Upper lobe of right lung (tissue), 1 donor: ENCODE measurements at regions not wholly inside any gene's neighbourhood (a gene's known extent, or its start where the extent isn't known, plus 50 kb on each side); places are given as distances from the start of the nearest gene placed in this dataset.
A peak's percentile ranks its signal among the peaks of the same experiment; 100 is the strongest.

ENCODE experiments used
- ATAC-seq: fragments of 200-7000 bp; cut with Tn5 transposase; one replicate; pipeline ENCODE4 v1.9.1; 2020; ENCODE audit warnings: mild to moderate bottlenecking, moderate library complexity
- DNase-seq: peaks from one replicate; pipeline ENCODE4 v3.0.0-alpha.2; 2020
- H3K27ac ChIP-seq: fragments of 200-600 bp; one replicate; pipeline ENCODE4 v1.8.0; 2022
- H3K27me3 ChIP-seq: fragments of 200-600 bp; one replicate; pipeline ENCODE4 v1.8.0; 2022; ENCODE audit warnings: mild to moderate bottlenecking
- H3K36me3 ChIP-seq: fragments of 200-600 bp; one replicate; pipeline ENCODE4 v1.8.0; 2022
- H3K4me1 ChIP-seq: fragments of 200-600 bp; one replicate; pipeline ENCODE4 v1.8.0; 2022
- H3K4me3 ChIP-seq: fragments of 200-600 bp; one replicate; pipeline ENCODE4 v1.8.0; 2022; ENCODE audit warnings: mild to moderate bottlenecking
- H3K9me3 ChIP-seq: fragments of 200-600 bp; one replicate; pipeline ENCODE4 v1.8.0; 2022
- CTCF ChIP-seq: fragments of 200-600 bp; IDR thresholded peaks from one replicate; pipeline ENCODE4 v1.8.0; 2022; ENCODE audit warnings: antibody characterized with exemption
- intact Hi-C: fragments of 100-400 bp; cut with DNase I; formaldehyde crosslinking; loops from one replicate; pipeline ENCODE4 v1.11.0; 2022
- donor health status: DM: no; HTN: yes; CAD: no; lungs with severe emphysema.

GRCh38 chrX:40177117-40177430, 79.3 kb upstream of the BCOR start:
- H3K4me3 ChIP-seq = peak overlapping the region; percentile 64
- no peak for DNase-seq
- no peaks in the 10 kb centered on the region for H3K27me3 ChIP-seq
- intact Hi-C loops = no loop called here
- peak overlapping the region; percentile 97 for H3K27ac ChIP-seq
- no peak for TF ChIP-seq CTCF
- H3K36me3 ChIP-seq = no peaks in the 10 kb centered on the region
- H3K9me3 ChIP-seq = no peaks in the 10 kb centered on the region
- peak; percentile 2 for ATAC-seq
- peaks cover 17% of the 10 kb centered on the region for H3K4me1 ChIP-seq

- H3K9me3 ChIP-seq = no peaks in the 10 kb centered on the region
- DNase-seq (peak; percentile 90), ATAC-seq (peak; percentile 68)
- H3K27me3 ChIP-seq = no peaks in the 10 kb centered on the region
- H3K4me3 ChIP-seq = peak overlapping the region; percentile 64
- peaks cover 18% of the 10 kb centered on the region for H3K4me1 ChIP-seq
- peak overlapping the region; percentile 97 for H3K27ac ChIP-seq
- H3K36me3 ChIP-seq = no peaks in the 10 kb centered on the region
- intact Hi-C loops = no loop called here
- TF ChIP-seq CTCF = no peak
These were observed 78.8 kb upstream of the BCOR start for GRCh38 chrX:40176351-40177116.

GRCh38 chrX:40175511-40176350, 78.0 kb upstream of the BCOR start:
- no peak for TF ChIP-seq CTCF
- H3K27ac ChIP-seq = peak overlapping the region; percentile 97
- no peaks in the 10 kb centered on the region for H3K36me3 ChIP-seq
- H3K4me1 ChIP-seq = peaks cover 20% of the 10 kb centered on the region
- peak overlapping the region; percentile 64 for H3K4me3 ChIP-seq
- DNase-seq = peak; percentile 91
- ATAC-seq = peak; percentile 68
- H3K9me3 ChIP-seq = no peaks in the 10 kb centered on the region
- intact Hi-C loops = no loop called here
- H3K27me3 ChIP-seq = no peaks in the 10 kb centered on the region

GRCh38 chrX:40174854-40175510, 77.2 kb upstream of the BCOR start:
- intact Hi-C loops = no loop called here
- no peak for TF ChIP-seq CTCF
- Histone ChIP-seq H3K36me3 (no peaks in the 10 kb centered on the region), H3K4me1 (peaks cover 20% of the 10 kb centered on the region), H3K27ac (peak overlapping the region; percentile 97), H3K27me3 (no peaks in the 10 kb centered on the region), H3K9me3 (no peaks in the 10 kb centered on the region), H3K4me3 (peak overlapping the region; percentile 64)
- DNase-seq (peak; percentile 76), ATAC-seq (peak; percentile 12)

GRCh38 chrX:40174001-40174853, 76.5 kb upstream of the BCOR start:
- Histone ChIP-seq H3K27me3 (no peaks in the 10 kb centered on the region), H3K4me3 (peak overlapping the region; percentile 64), H3K36me3 (no peaks in the 10 kb centered on the region), H3K4me1 (peaks cover 20% of the 10 kb centered on the region), H3K9me3 (no peaks in the 10 kb centered on the region), H3K27ac (peak overlapping the region; percentile 97)
- intact Hi-C loops = no loop called here
- peak; percentile 83 for DNase-seq
- TF ChIP-seq CTCF = no peak
- peak; percentile 36 for ATAC-seq
